CD4-positive, alpha-beta memory T cell (primary cell): ENCODE measurements at regions not wholly inside any gene's neighbourhood (a gene's known extent, or its start where the extent isn't known, plus 50 kb on each side); places are given as distances from the start of the nearest gene placed in this dataset.
"Not testable (repeated sequence)": the region's sequence is repeated elsewhere in the genome, so short reads cannot be mapped to it uniquely, and the experiment has no call there.

ENCODE experiments used
- CTCF ChIA-PET: fragments of 350-600 bp; sonication (Branson Sonifier 250); formaldehyde crosslinking; loops from one replicate; lab custom pipeline; 2021; ENCODE audit warnings: inconsistent platforms; ENCODE audit not compliant: partially characterized antibody; lab: Charles Lee
- POLR2A ChIA-PET: fragments of 350-600 bp; sonication (Branson Sonifier 250); formaldehyde crosslinking; loops from one replicate; lab custom pipeline; 2021; ENCODE audit not compliant: partially characterized antibody; lab: Charles Lee
- DNase-seq, 5 donors: peaks; one replicate each; pipeline versions ENCODE4 v3.0.0 to v3.0.0-alpha.2; 2020 to 2022; ENCODE audit warnings: mixed read lengths in 1 of 5
- H3K27ac ChIP-seq: one replicate; pipeline ENCODE4 v1.7.0; 2013; ENCODE audit warnings: low read depth, low read length
- H3K27me3 ChIP-seq: 2 replicates; pipeline ENCODE4 v1.7.0; 2013; ENCODE audit warnings: mild to moderate bottlenecking, low read length, moderate library complexity; ENCODE audit not compliant: insufficient read depth
- H3K36me3 ChIP-seq: 2 replicates; pipeline ENCODE4 v1.7.0; 2013; ENCODE audit warnings: mild to moderate bottlenecking, low read length, moderate library complexity; ENCODE audit not compliant: insufficient read depth
- H3K4me1 ChIP-seq: 2 replicates; pipeline ENCODE4 v1.7.0; 2013; ENCODE audit warnings: mild to moderate bottlenecking, low read length, moderate library complexity; ENCODE audit not compliant: insufficient read depth
- H3K4me3 ChIP-seq, 2 donors: one replicate each; pipeline ENCODE4 v1.7.0; 2013; ENCODE audit warnings: low read length in 2 of 2, mild to moderate bottlenecking in 1 of 2
- H3K9me3 ChIP-seq, 2 donors: one replicate each; pipeline ENCODE4 v1.7.0; 2013; ENCODE audit warnings: low read length in 2 of 2, control low read depth in 1 of 2; ENCODE audit not compliant: control insufficient read depth in 1 of 2
- H3K27ac Mint-ChIP-seq, 7 donors: one replicate each; pipeline ENCODE4 v1.8.0; 2020 to 2021; ENCODE audit warnings: mixed read lengths in 7 of 7, mild to moderate bottlenecking in 6 of 7, inconsistent platforms in 3 of 7, moderate library complexity in 3 of 7
- H3K27me3 Mint-ChIP-seq, 2 donors: one replicate each; pipeline ENCODE4 v1.8.0; 2020 to 2021; ENCODE audit warnings: mixed read lengths in 2 of 2
- H3K36me3 Mint-ChIP-seq, 2 donors: one replicate each; pipeline ENCODE4 v1.8.0; 2020 to 2021; ENCODE audit warnings: mixed read lengths in 2 of 2, inconsistent platforms in 1 of 2, mild to moderate bottlenecking in 1 of 2
- H3K4me1 Mint-ChIP-seq, 4 donors: one replicate each; pipeline ENCODE4 v1.8.0; 2020 to 2021; ENCODE audit warnings: mixed read lengths in 4 of 4, mild to moderate bottlenecking in 1 of 4
- H3K4me3 Mint-ChIP-seq, 8 donors: one replicate each; pipeline ENCODE4 v1.8.0; 2020 to 2021; ENCODE audit warnings: mixed read lengths in 8 of 8, mild to moderate bottlenecking in 7 of 8, moderate library complexity in 6 of 8, inconsistent platforms in 3 of 8
- H3K9me3 Mint-ChIP-seq, 8 donors: one replicate each; pipeline ENCODE4 v1.8.0; 2020 to 2021; ENCODE audit warnings: mixed read lengths in 8 of 8, mild to moderate bottlenecking in 5 of 8, inconsistent platforms in 3 of 8, moderate library complexity in 1 of 8
- intact Hi-C: fragments of 100-400 bp; cut with micrococcal nuclease; formaldehyde crosslinking; loops from one replicate; pipeline ENCODE4 v1.15.1; 2023

DNA sequence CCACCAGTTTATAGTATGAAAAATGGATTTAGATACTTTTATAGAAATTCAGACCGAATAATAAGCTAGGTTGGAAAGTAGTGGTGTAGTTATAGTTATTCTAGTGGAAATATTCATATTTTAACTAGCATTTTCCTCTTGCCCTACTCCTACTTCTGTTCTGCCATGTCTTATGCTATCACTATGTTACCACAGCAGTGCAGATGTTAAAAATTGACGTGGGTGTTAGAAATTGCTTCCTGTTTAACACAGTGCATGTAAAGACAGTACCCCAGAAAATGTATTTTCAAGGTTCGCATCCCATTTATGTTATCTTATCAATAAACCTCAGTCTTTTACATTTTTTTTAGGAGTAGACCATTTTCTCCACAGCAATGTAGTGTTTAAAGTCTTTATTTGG lies 774.2 kb upstream of the CDH10 start:
- H3K36me3 Mint-ChIP-seq, result no peaks in the 10 kb centered on the region
- H3K4me1 Mint-ChIP-seq, result no peaks in the 10 kb centered on the region
- DNase-seq, result no peak
- Histone ChIP-seq H3K36me3 (no peaks in the 10 kb centered on the region), H3K27me3 (no peaks in the 10 kb centered on the region), H3K9me3 (no peaks in the 10 kb centered on the region), H3K27ac (no peak overlapping the region), H3K4me3 (no peak overlapping the region), H3K4me1 (no peaks in the 10 kb centered on the region)
- CTCF ChIA-PET, result no interaction called here
- no peak overlapping the region for H3K4me3 Mint-ChIP-seq
- H3K27me3 Mint-ChIP-seq, result no peaks in the 10 kb centered on the region
- intact Hi-C loops, result no loop called here
- POLR2A ChIA-PET, result no interaction called here
- H3K9me3 Mint-ChIP-seq, result peaks cover 0 to 11% (median 3%) of the 10 kb centered on the region in 8 donors
- no peak overlapping the region for H3K27ac Mint-ChIP-seq

- Histone ChIP-seq H3K4me1 (no peaks in the 10 kb centered on the region), H3K27ac (no peak overlapping the region), H3K36me3 (no peaks in the 10 kb centered on the region), H3K27me3 (no peaks in the 10 kb centered on the region), H3K4me3 (no peak overlapping the region), H3K9me3 (no peaks in the 10 kb centered on the region)
- H3K36me3 Mint-ChIP-seq, result no peaks in the 10 kb centered on the region
- H3K9me3 Mint-ChIP-seq, result peaks cover 0 to 11% (median 3%) of the 10 kb centered on the region in 8 donors
- H3K4me1 Mint-ChIP-seq, result no peaks in the 10 kb centered on the region
- H3K27ac Mint-ChIP-seq, result no peak overlapping the region
- intact Hi-C loops, result no loop called here
- ChIA-PET CTCF (no interaction called here), POLR2A (no interaction called here)
- no peak for DNase-seq
- H3K4me3 Mint-ChIP-seq, result no peak overlapping the region
- H3K27me3 Mint-ChIP-seq, result no peaks in the 10 kb centered on the region
These were observed 773.6 kb upstream of the CDH10 start for GRCh38 chr5:25418319-25418859.

GRCh38 chr5:25416960-25417359 lies 772.2 kb upstream of the CDH10 start:
- Histone ChIP-seq H3K36me3 (no peaks in the 10 kb centered on the region), H3K27me3 (no peaks in the 10 kb centered on the region), H3K4me3 (no peak overlapping the region), H3K27ac (no peak overlapping the region), H3K9me3 (peaks cover 0 to 3% of the 10 kb centered on the region in 2 donors), H3K4me1 (no peaks in the 10 kb centered on the region)
- Mint-ChIP-seq H3K9me3 (peaks cover 0 to 14% (median 4%) of the 10 kb centered on the region in 8 donors), H3K36me3 (no peaks in the 10 kb centered on the region), H3K27me3 (no peaks in the 10 kb centered on the region), H3K4me3 (no peak overlapping the region), H3K27ac (no peak overlapping the region), H3K4me1 (no peaks in the 10 kb centered on the region)
- intact Hi-C loops, result no loop called here
- ChIA-PET CTCF (no interaction called here), POLR2A (no interaction called here)
- no peak for DNase-seq

DNA sequence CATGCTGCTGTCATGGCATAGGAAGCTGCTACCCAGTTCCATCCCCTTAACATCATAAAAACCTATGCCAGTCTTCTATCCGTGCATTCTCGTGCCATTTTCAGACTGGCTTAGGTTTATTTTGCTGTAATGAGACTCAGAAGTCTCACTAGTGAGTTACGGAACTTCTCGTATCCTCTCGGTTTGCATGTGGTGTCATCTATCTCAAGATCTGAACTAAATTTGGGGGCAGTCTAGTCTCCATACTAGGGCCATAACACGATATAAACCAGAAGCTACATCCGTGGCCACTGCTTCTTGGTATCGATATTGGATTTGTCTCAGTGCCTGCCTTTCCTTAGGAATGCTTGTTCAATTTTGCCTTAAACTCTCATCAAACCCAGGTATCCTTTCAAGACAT lies 771.2 kb upstream of the CDH10 start:
- Histone ChIP-seq H3K36me3 (no peaks in the 10 kb centered on the region), H3K27me3 (no peaks in the 10 kb centered on the region), H3K9me3 (peaks cover 0 to 3% of the 10 kb centered on the region in 2 donors), H3K4me1 (no peaks in the 10 kb centered on the region), H3K27ac (no peak overlapping the region), H3K4me3 (no peak overlapping the region)
- Mint-ChIP-seq H3K36me3 (no peaks in the 10 kb centered on the region), H3K4me3 (no peak overlapping the region), H3K4me1 (no peaks in the 10 kb centered on the region), H3K27ac (no peak overlapping the region), H3K9me3 (peaks cover 0 to 20% (median 6%) of the 10 kb centered on the region in 8 donors), H3K27me3 (no peaks in the 10 kb centered on the region)
- intact Hi-C loops, result no loop called here
- no peak for DNase-seq
- CTCF ChIA-PET, result no interaction called here
- POLR2A ChIA-PET, result no interaction called here

GRCh38 chr5:25414742-25415141 lies 770.0 kb upstream of the CDH10 start:
- no peaks in the 10 kb centered on the region for H3K27me3 Mint-ChIP-seq
- CTCF ChIA-PET, result no interaction called here

GRCh38 chr5:25412116-25412661 lies 767.4 kb upstream of the CDH10 start:
- no peak for DNase-seq
- H3K4me1 Mint-ChIP-seq, result no peaks in the 10 kb centered on the region
- ChIA-PET CTCF (no interaction called here), POLR2A (no interaction called here)
- H3K36me3 Mint-ChIP-seq, result no peaks in the 10 kb centered on the region
- no peaks in the 10 kb centered on the region for H3K27me3 Mint-ChIP-seq
- no peak overlapping the region for H3K4me3 Mint-ChIP-seq
- no peak overlapping the region for H3K4me3 ChIP-seq
- H3K27ac ChIP-seq, result no peak overlapping the region
- H3K9me3 ChIP-seq, result peaks cover 0 to 3% of the 10 kb centered on the region in 2 donors
- H3K27ac Mint-ChIP-seq, result no peak overlapping the region
- H3K4me1 ChIP-seq, result no peaks in the 10 kb centered on the region
- H3K27me3 ChIP-seq, result no peaks in the 10 kb centered on the region
- peaks cover 2 to 39% (median 14%) of the 10 kb centered on the region in 8 donors for H3K9me3 Mint-ChIP-seq
- H3K36me3 ChIP-seq, result no peaks in the 10 kb centered on the region
- intact Hi-C loops, result no loop called here

More at GRCh38 chr5:25414742-25415141, 770.0 kb upstream of the CDH10 start:
- Mint-ChIP-seq H3K4me1 (no peaks in the 10 kb centered on the region), H3K9me3 (peaks cover 0 to 23% (median 6%) of the 10 kb centered on the region in 8 donors), H3K4me3 (no peak overlapping the region), H3K36me3 (no peaks in the 10 kb centered on the region), H3K27ac (no peak overlapping the region)
- intact Hi-C loops, result no loop called here
- Histone ChIP-seq H3K4me1 (no peaks in the 10 kb centered on the region), H3K36me3 (no peaks in the 10 kb centered on the region), H3K9me3 (peaks cover 0 to 3% of the 10 kb centered on the region in 2 donors), H3K4me3 (no peak overlapping the region), H3K27ac (no peak overlapping the region), H3K27me3 (no peaks in the 10 kb centered on the region)
- POLR2A ChIA-PET, result no interaction called here
- DNase-seq, result no peak

DNA sequence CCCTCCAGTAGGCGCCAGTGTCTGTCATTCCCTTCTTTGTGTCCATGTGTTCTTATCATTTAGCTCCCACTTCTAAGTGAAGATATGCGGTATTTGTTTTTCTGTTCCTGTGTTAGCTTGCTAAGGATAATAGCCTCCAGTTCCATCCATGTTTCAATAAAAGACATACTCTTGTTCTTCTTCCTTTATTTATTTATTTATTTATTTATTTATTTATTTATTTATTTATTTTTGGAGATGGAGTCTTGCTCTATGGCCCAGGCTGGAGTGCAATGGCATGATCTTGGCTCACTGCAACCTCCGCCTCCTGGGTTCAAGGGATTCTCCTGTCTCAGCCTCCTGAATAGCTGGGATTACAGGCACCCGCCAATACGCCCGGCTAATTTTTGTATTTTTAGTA lies 762.6 kb upstream of the CDH10 start:
- H3K27me3 Mint-ChIP-seq, H3K4me3 ChIP-seq, intact Hi-C loops, H3K36me3 Mint-ChIP-seq, H3K27me3 ChIP-seq, CTCF ChIA-PET, H3K27ac Mint-ChIP-seq, H3K9me3 ChIP-seq, H3K27ac ChIP-seq, DNase-seq, H3K36me3 ChIP-seq, H3K4me1 ChIP-seq, H3K4me1 Mint-ChIP-seq, POLR2A ChIA-PET, H3K4me3 Mint-ChIP-seq: not testable (repeated sequence)
- peaks cover 2 to 37% (median 17%) of the 10 kb centered on the region in 8 donors for H3K9me3 Mint-ChIP-seq
